Hepatocyte (in vitro differentiated cells): ENCODE measurements at regions not wholly inside any gene's neighbourhood (a gene's known extent, or its start where the extent isn't known, plus 50 kb on each side); places are given as distances from the start of the nearest gene placed in this dataset.

Experiments
- DNase-seq: peaks from one replicate; pipeline ENCODE4 v3.0.0-alpha.2; 2016; ENCODE audit warnings: low spot score
- H2AFZ ChIP-seq: fragments of 200-600 bp; sonication (generic); 2 replicates; pipeline ENCODE4 v1.6.0; 2016; ENCODE audit warnings: antibody characterized with exemption, mild to moderate bottlenecking
- H3K27ac ChIP-seq: fragments of 200-600 bp; sonication (generic); 2 replicates; pipeline ENCODE4 v1.5.1; 2016; ENCODE audit warnings: mild to moderate bottlenecking
- H3K27me3 ChIP-seq: fragments of 200-600 bp; sonication (generic); 2 replicates; pipeline ENCODE4 v1.6.1; 2016
- H3K36me3 ChIP-seq: fragments of 200-600 bp; sonication (generic); replicated peaks from 2 replicates; pipeline ENCODE4 v1.5.1; 2016; ENCODE audit warnings: low read depth; ENCODE audit not compliant: insufficient read depth
- H3K4me1 ChIP-seq: fragments of 200-600 bp; sonication (generic); 2 replicates; pipeline ENCODE4 v1.5.1; 2016; ENCODE audit warnings: mild to moderate bottlenecking, moderate library complexity; ENCODE audit not compliant: insufficient read depth
- H3K4me2 ChIP-seq: fragments of 200-600 bp; sonication (generic); 2 replicates; pipeline ENCODE4 v1.6.0; 2016
- H3K4me3 ChIP-seq: fragments of 200-600 bp; sonication (generic); 2 replicates; pipeline ENCODE4 v1.5.1; 2016; ENCODE audit warnings: mild to moderate bottlenecking
- H3K79me2 ChIP-seq: fragments of 200-600 bp; sonication (generic); 2 replicates; pipeline ENCODE4 v1.6.0; 2017; ENCODE audit warnings: mild to moderate bottlenecking
- H3K9me2 ChIP-seq: fragments of 200-600 bp; sonication (generic); replicated peaks from 2 replicates; pipeline ENCODE4 v1.6.0; 2017; ENCODE audit warnings: mild to moderate bottlenecking; ENCODE audit not compliant: insufficient read depth
- H3K9me3 ChIP-seq: fragments of 200-600 bp; sonication (generic); 2 replicates; pipeline ENCODE4 v1.5.1; 2016; ENCODE audit warnings: low read depth, mild to moderate bottlenecking
- H4K20me1 ChIP-seq: fragments of 200-600 bp; sonication (generic); 2 replicates; pipeline ENCODE4 v1.6.0; 2016; ENCODE audit warnings: mild to moderate bottlenecking; ENCODE audit not compliant: insufficient read depth, poor library complexity, severe bottlenecking
- EZH2 ChIP-seq: fragments of 200-600 bp; sonication (generic); IDR thresholded peaks from 2 replicates; pipeline ENCODE4 v1.6.1; 2016; ENCODE audit warnings: antibody characterized with exemption, mild to moderate bottlenecking, borderline replicate concordance
- EZH2phosphoT487 ChIP-seq: fragments of 200-600 bp; sonication (generic); IDR thresholded peaks from one replicate; pipeline ENCODE4 v1.6.1; 2018; ENCODE audit warnings: antibody characterized with exemption, mild to moderate bottlenecking, low read depth, moderate library complexity; ENCODE audit not compliant: unreplicated experiment, severe bottlenecking
- WGBS: methylation state at CpG from one replicate; pipeline ENCODE4 v1.1.6; 2016; ENCODE audit warnings: low lambda C conversion rate; ENCODE audit errors: missing lambda C conversion rate; 5-methylcytosine and 5-hydroxymethylcytosine counted together
- TF ChIP-seq, protein P1 (sequence below): fragments of 200-600 bp; sonication (generic); IDR thresholded peaks from 2 replicates; pipeline ENCODE4 v1.5.1; 2016; ENCODE audit warnings: antibody characterized with exemption, mild to moderate bottlenecking; ENCODE audit not compliant: poor library complexity

DNA sequence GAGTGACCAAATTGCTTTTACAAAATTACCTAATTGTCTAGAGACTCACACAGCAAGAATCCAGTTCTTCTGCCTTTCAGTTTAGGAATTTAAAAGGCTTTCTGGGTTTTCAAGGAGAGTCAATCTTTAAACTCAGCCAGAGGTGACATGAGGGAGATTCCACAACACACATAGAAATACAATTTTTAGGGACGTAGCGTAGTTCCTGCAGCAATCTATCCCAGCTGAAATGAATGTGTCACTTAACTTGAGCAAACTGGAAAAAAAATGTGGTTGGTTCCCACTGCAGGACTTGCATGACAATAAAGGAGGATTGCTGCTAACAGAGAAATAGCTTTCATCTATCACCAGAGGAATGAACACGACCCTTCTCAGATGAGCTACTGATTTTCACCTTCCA is 269.7 kb downstream of the OTOL1 start:
- Histone ChIP-seq H3K9me2 (no peaks in the 10 kb centered on the region), H3K4me3 (no peak overlapping the region), H3K4me1 (no peaks in the 10 kb centered on the region), H2AFZ (no peak overlapping the region), H3K27me3 (no peaks in the 10 kb centered on the region), H3K4me2 (no peak overlapping the region), H3K27ac (no peak overlapping the region), H3K9me3 (no peaks in the 10 kb centered on the region), H3K36me3 (no peaks in the 10 kb centered on the region), H4K20me1 (no peaks in the 10 kb centered on the region), H3K79me2 (no peaks in the 10 kb centered on the region)
- no peak for TF ChIP-seq EZH2
- TF ChIP-seq EZH2phosphoT487, result no peak
- TF ChIP-seq, protein P1, sequence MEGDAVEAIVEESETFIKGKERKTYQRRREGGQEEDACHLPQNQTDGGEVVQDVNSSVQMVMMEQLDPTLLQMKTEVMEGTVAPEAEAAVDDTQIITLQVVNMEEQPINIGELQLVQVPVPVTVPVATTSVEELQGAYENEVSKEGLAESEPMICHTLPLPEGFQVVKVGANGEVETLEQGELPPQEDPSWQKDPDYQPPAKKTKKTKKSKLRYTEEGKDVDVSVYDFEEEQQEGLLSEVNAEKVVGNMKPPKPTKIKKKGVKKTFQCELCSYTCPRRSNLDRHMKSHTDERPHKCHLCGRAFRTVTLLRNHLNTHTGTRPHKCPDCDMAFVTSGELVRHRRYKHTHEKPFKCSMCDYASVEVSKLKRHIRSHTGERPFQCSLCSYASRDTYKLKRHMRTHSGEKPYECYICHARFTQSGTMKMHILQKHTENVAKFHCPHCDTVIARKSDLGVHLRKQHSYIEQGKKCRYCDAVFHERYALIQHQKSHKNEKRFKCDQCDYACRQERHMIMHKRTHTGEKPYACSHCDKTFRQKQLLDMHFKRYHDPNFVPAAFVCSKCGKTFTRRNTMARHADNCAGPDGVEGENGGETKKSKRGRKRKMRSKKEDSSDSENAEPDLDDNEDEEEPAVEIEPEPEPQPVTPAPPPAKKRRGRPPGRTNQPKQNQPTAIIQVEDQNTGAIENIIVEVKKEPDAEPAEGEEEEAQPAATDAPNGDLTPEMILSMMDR, result no peak
- no peak for DNase-seq
- 82% methylated on average over 3 of the region's 3 CpGs for whole genome bisulfite sequencing

DNA sequence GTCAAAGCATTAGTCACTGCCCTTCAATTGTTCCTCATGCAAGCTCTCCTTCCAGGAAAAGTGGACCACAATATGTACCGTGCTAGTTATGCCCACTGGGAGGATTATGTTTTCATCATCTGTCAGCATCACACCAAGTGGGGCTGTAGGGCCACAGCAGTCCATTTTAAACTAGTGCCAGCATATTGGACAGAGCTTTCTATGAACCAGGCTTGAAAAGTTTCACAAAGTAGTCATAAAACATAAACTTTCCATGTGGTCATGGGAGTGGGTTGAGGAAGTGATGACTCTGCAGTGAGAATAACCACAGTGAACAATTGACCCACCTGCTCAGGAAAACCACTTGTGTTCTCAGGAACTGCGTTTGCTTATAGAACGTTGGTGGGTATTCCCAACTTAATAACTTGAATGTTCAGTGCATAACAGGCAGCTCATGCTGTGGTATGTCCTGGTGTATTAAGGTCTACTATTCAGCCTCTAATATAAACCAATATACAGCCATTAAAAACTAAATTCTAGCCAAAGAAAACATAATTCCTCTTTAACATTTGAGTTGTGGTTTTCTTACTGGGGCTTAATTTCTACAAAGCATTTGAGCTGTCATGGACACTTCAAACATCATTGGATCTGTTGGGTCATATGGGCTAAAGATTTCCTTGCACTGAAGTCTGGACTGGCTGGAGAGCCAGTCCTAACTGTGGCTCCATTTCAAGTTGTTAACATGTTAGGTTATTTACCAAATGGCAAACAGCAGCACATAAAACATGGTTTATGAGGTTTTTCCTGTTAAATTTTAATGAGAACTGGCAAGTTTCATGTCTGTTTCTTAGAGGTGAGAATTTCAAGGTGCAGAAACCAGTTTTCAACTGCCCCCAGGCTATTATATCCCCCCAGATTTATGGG is 274.1 kb downstream of the OTOL1 start:
- no peak for TF ChIP-seq EZH2
- TF ChIP-seq, protein P1, result no peak
- TF ChIP-seq EZH2phosphoT487, result no peak
- H3K4me3 ChIP-seq, result no peak overlapping the region
- DNase-seq, result no peak
- no peaks in the 10 kb centered on the region for H3K9me2 ChIP-seq
- 84% methylated on average over 3 of the region's 3 CpGs for WGBS
- no peaks in the 10 kb centered on the region for H3K27me3 ChIP-seq
- no peak overlapping the region for H2AFZ ChIP-seq
- no peaks in the 10 kb centered on the region for H4K20me1 ChIP-seq
- H3K27ac ChIP-seq, result no peak overlapping the region
- no peak overlapping the region for H3K4me2 ChIP-seq
- H3K4me1 ChIP-seq, result no peaks in the 10 kb centered on the region
- no peaks in the 10 kb centered on the region for H3K36me3 ChIP-seq
- no peaks in the 10 kb centered on the region for H3K79me2 ChIP-seq
- no peaks in the 10 kb centered on the region for H3K9me3 ChIP-seq

DNA sequence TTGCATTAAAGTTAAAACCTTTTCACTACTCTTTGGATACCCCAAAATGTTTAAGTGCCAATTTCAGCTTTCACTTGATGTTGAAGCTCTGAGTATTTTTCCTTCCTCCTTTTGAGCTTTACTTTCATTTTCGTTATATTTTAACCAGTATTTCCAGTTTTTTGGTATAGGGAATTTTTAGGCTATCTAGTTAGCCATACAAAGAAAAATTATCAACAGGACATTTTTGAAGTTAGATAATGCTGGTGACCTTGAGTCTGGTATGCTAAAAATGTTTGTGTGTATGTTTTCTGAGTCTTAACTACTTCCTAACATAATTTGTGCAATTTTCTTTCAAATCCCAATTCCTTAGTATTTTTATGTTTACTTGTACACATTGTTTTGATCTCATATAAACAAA is 284.8 kb downstream of the OTOL1 start:
- Histone ChIP-seq H3K4me2 (peak overlapping the region; percentile 4), H3K79me2 (no peaks in the 10 kb centered on the region), H3K27ac (no peak overlapping the region), H2AFZ (peak overlapping the region; percentile 26), H3K4me3 (no peak overlapping the region), H3K27me3 (no peaks in the 10 kb centered on the region), H3K4me1 (no peaks in the 10 kb centered on the region), H4K20me1 (no peaks in the 10 kb centered on the region), H3K9me3 (no peaks in the 10 kb centered on the region), H3K9me2 (no peaks in the 10 kb centered on the region), H3K36me3 (no peaks in the 10 kb centered on the region)
- TF ChIP-seq, protein P1, result no peak
- TF ChIP-seq EZH2phosphoT487, result no peak
- no peak for TF ChIP-seq EZH2
- WGBS, result 68% methylated on average over 1 of the region's 1 CpG
- no peak for DNase-seq
